ENCODE measurements at regions not wholly inside any gene's neighbourhood (a gene's known extent, or its start where the extent isn't known, plus 50 kb on each side); places are given as distances from the start of the nearest gene placed in this dataset.

DNA sequence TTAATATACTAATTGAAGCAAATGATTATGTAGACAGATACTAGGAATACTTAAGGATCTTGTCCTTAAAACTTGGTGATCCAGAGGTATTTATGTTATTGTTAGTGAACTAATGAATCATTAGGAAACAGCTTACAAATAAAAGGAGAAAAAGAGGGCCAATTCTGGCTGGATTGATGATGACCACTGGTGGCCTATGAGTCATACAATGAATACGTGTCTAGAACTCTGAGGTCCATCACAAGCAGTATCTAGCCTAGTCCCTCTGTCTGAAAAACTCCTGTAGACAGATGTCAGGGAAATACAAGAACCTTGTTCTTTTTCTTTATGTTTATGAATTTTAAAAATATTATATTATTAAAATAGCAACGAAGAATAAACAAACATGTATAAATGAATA, 51.7 kb upstream of the RTL1 start:
- no peak for DNase-seq

DNA sequence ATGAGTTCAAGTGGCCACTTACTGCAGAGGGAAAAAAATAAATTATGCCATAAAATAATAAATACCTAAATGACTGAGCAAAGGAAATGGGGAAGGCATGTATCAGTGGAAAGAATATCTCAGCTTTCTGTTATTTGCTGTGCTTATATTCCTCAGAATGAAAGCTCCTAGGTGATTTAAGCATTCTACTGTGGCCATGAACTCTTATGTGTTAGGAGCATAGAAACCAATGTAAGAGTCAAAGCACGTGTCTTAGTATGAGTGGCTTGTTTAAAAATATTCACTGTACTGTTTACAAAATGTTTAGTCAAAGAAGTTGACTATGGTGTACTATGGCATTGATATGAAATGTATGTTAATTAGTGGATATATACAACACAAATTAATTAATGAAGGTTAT, 59.0 kb upstream of the RTL1 start:
- DNase-seq, result no peak

DNA sequence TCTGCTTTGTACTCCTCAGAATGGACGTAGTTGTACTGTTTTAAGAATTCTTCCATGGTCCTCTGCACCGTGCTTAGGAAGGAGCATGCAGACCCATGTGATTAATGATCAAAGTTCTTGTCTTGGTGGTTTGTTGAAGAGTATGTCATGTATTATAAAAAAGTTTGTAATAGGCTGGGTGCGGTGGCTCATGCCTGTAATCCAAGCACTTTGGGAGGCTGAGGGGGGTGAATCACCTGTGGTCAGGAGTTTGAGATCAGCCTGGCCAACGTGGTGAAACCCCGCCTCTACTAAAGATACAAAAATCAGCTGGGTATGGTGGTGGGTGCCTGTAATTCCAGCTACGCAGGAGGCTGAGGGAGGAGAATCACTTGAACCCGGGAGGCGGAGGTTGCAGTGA, 61.8 kb upstream of the RTL1 start:
- no peak for DNase-seq

GRCh38 chr14:100967178-100967577, 63.7 kb upstream of the RTL1 start:
- no peak for DNase-seq

- DNase-seq, result no peak
These were observed 64.4 kb upstream of the RTL1 start for GRCh38 chr14:100967930-100968329.

DNA sequence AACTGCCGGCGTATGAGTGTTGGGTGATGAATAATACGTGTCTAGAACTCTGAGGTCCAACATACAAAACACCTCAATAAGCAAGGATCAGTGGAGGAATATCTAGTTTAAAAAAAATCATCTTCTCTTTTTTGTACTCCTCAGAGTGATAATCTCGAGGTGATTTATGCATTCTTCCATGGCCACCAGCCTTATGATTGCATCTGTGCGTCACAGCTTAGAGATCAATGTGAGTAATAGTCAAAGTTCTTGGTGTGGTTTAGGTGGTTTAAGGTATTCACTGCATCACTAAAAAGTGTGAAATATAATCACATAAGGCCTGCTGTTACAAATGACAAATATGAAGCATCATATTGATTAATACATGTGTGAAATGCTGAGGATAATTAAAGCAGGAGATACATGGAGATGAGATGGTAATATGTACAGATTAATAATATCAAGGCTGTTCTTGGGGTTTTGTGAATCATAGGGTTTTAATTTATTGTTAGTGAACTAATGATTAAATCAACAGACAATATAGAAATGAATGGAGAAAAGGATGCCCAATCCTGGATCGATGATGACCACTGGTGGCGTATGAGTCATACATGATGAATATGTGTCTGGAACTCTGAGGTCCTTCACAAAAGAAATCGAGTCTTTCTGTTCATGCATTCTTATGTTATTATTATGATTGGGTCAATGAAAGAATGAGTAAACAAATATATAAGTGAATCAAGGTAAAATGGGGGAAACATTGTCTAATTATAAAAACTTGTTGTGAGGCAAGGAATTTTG, 68.8 kb upstream of the RTL1 start:
- no peak for DNase-seq

GRCh38 chr14:100975671-100976070, 72.1 kb upstream of the RTL1 start:
- DNase-seq, result no peak

DNA sequence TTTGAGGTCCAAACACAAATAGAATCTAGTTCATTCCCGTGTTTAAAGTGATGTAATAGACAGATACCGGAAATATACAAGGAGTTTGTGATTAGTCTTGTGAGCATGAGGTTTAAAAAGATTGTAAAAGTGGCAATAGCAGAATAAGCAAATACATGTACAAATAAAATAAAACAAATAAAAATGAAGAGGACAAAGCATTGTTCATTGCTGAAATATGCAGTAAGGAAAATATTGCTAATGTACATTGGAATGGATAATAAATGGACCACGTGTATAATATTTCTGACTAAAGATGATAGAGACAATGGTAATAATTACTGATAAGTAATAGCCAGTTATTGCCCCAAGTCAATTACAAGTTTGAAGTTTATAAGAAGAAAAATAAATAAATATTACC, 75.6 kb upstream of the RTL1 start:
- no peak for DNase-seq

GRCh38 chr14:100979780-100980179, 76.3 kb upstream of the RTL1 start:
- no peak for DNase-seq

- DNase-seq, result no peak
These were observed 77.3 kb upstream of the RTL1 start for GRCh38 chr14:100980823-100981222.

GRCh38 chr14:100981809-100982208, 78.3 kb upstream of the RTL1 start:
- no peak for DNase-seq

DNA sequence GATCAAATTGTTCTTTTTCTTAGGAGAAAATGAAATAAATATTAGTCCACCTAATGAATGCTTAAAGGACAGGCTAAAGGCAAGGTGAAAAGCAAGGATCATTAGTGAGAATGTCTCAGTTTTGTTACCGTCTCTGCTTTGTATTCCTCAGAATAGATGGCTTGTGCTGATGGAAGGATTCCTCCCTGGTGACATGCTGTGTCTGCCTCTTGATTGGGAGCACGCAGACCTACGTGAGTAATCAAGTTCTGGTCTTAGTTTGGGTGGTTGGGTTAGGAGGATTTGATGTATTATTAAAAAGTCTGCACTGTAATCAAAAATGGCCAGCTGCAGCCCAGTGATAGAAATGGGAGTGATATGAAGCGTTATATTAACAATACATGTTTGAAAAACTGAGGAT, 78.8 kb upstream of the RTL1 start:
- DNase-seq, result no peak

GRCh38 chr14:100982762-100983161, 79.2 kb upstream of the RTL1 start:
- DNase-seq, result no peak

DNA sequence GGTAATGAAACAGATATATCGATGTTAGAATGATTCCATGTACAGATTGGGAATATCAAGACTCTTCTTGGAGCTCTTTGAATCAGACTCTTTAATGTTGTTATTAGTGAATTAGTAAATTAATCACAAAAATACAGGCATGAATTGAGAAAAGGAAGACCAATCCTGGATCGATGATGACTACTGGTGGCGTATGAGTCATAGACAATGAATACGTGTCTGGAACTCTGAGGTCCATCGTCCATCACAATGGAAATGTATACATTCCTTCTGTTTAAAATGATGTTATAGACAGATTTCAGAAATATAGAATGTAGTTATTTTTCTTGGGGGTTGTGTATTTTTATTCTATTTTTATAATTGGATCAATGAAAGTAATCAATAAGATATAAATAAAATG, 80.2 kb upstream of the RTL1 start:
- DNase-seq, result no peak

- no peak for DNase-seq
These were observed 84.5 kb upstream of the RTL1 start for GRCh38 chr14:100988011-100988410.

GRCh38 chr14:100988411-100988900, 84.9 kb upstream of the RTL1 start:
- no peak for DNase-seq

GRCh38 chr14:100988956-100989355, 85.4 kb upstream of the RTL1 start:
- no peak for DNase-seq

- DNase-seq, result no peak
These were observed 86.4 kb upstream of the RTL1 start for GRCh38 chr14:100989924-100990323.

DNA sequence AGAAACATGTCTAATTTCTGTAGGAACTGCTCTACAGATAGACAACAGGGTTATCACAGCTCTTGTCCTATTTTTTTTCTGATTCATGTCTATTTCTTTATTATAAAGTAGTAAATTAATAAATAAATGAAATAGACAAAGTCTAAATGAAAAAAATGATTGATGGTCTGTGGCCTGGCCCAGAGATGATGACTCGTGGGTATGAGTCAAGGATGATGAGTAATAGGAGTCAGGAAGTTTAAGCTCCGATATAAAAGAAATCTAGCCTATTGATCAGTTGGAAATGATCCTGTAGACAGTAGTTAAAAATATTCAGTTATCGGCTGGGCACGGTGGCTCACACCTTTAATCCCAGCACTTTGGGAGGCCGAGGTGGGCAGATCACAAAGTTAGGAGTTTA, 90.6 kb upstream of the RTL1 start:
- no peak for DNase-seq

DNA sequence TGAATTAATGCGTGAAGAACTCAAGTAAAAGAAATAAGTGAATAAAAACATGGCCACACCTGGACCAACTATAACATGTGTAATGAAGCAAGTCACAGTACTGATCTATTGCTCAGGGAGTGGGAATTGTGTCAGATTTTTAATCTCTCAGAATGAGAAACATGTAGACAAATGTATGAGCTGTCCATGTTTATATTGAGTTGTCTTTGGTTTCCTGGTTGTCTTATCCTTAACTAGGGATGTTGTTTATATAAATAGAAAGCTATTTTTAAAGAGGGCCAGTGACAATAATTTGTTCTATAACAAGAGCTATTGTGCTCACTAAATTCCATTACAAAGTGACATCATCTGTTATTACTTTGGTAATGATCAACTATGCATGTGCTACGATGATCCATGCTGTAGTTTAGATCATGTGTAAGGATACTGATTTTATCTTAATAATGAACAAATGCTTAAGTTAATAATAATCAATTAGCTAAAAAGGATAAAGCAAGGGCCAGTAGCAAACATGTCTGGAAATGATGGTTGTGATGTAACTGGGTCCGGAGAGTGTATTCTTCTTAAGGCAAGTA, 91.3 kb upstream of the RTL1 start:
- no peak for DNase-seq

DNA sequence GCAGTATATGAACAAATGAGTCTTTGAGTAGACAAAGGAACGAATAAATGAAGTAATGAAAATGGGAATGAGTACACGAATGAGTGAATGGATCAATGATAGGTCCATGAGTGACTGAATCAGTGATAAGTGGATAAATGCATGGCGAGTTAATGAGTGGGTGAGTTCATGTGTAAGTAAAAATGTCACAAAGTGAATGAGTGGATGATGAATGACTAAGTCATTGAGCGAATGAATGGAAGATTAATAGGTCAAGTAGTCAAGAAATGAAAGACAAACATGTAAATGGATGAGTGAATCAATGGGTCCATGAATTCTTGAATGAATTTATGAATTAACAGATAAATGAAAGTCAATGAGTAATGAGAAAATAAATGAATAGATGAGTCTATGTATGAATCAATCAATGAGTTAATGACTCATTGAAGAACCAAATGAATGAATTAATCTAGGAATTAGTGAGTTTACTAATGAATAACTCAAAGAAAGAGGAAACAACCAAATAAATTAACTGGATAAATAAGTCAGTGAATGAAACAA, 97.3 kb upstream of the RTL1 start:
- DNase-seq, result no peak

- no peak for DNase-seq
These were observed 98.0 kb upstream of the RTL1 start for GRCh38 chr14:101001311-101002069.

DNA sequence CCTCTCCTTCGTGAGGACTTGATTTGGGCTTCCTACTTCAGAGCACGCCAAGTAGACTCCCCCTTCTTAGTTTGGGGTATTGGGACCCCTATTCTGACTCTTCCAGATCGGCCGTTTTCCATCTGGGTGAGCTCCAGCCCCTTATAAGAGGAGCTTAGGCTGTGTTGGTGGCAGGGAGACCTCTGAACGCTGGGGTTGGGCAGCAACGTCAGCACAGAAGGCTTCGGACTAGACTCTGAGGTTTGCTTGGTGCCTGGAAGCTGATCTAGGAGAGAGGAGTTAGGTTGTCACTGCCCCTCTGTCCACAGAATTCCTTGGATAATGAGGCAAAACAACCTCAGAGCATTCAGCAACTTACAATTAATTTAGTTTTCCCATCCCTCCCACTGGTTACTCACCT, 99.2 kb upstream of the RTL1 start:
- DNase-seq, result no peak

DNA sequence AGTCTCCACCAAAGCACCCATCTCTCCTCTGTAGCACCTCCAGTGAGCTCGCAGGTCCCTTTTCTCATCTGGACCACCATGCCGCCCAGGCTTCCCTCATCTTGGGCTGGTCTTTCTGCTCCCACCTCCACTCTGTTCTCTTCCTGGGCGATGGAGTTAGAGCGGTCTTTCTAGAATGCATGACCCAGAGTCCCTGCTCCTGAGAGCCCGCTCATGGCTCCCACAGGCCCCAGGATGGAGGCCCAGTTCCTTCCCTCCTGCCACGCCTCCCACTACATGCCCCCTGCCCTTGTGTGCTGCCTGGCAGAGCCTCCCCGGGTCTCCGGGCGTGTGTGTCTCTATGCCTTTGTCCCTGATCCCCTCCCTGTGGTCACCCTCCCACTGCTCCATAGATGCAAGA, 100.7 kb upstream of the RTL1 start:
- DNase-seq, result no peak
